H9 (cell line): ENCODE measurements at regions not wholly inside any gene's neighbourhood (a gene's known extent, or its start where the extent isn't known, plus 50 kb on each side); places are given as distances from the start of the nearest gene placed in this dataset.

ENCODE experiments used
- DNase-seq: peaks from one replicate; pipeline ENCODE4 v3.0.0-alpha.2; 2017
- H2AFZ ChIP-seq: one replicate; pipeline ENCODE4 v1.6.1; 2013; ENCODE audit warnings: mild to moderate bottlenecking, low read length, control low read depth, moderate library complexity
- H2AK5ac ChIP-seq: 2 replicates; pipeline ENCODE4 v1.6.1; 2013; ENCODE audit warnings: low read length, control low read depth, mixed read lengths; ENCODE audit not compliant: insufficient read length
- H2BK120ac ChIP-seq: one replicate; pipeline ENCODE4 v1.6.1; 2013; ENCODE audit warnings: low read depth, mild to moderate bottlenecking, low read length, control low read depth, inconsistent platforms; ENCODE audit not compliant: poor library complexity, severe bottlenecking
- H2BK12ac ChIP-seq: 2 replicates; pipeline ENCODE4 v1.6.1; 2013; ENCODE audit warnings: low read length, control low read depth, mixed read lengths, low read depth; ENCODE audit not compliant: insufficient read length
- H2BK15ac ChIP-seq: 2 replicates; pipeline ENCODE4 v1.6.1; 2013; ENCODE audit warnings: low read depth, low read length, control low read depth
- H2BK20ac ChIP-seq: one replicate; pipeline ENCODE4 v1.6.1; 2013; ENCODE audit warnings: low read depth, mild to moderate bottlenecking, low read length, control low read depth, inconsistent platforms; ENCODE audit not compliant: poor library complexity, severe bottlenecking
- H2BK5ac ChIP-seq: 2 replicates; pipeline ENCODE4 v1.6.1; 2013; ENCODE audit warnings: low read length, control low read depth, mixed read lengths; ENCODE audit not compliant: insufficient read length
- H3K14ac ChIP-seq: 2 replicates; pipeline ENCODE4 v1.6.1; 2013; ENCODE audit warnings: low read length, control low read depth; ENCODE audit not compliant: insufficient read depth
- H3K18ac ChIP-seq: 2 replicates; pipeline ENCODE4 v1.6.1; 2013; ENCODE audit warnings: low read depth, mild to moderate bottlenecking, mixed read lengths, low read length, control low read depth; ENCODE audit not compliant: insufficient read length
- H3K23ac ChIP-seq: 2 replicates; pipeline ENCODE4 v1.6.1; 2013; ENCODE audit warnings: low read length, control low read depth, mixed read lengths, low read depth; ENCODE audit not compliant: insufficient read length
- H3K23me2 ChIP-seq: 2 replicates; pipeline ENCODE4 v1.6.1; 2013; ENCODE audit warnings: low read depth, mild to moderate bottlenecking, mixed read lengths, low read length, control low read depth; ENCODE audit not compliant: insufficient read length, poor library complexity, severe bottlenecking
- H3K27ac ChIP-seq: 2 replicates; pipeline ENCODE4 v1.5.1; 2013; ENCODE audit warnings: low read length, control low read depth, mixed read lengths, low read depth; ENCODE audit not compliant: insufficient read length
- H3K27me3 ChIP-seq: 2 replicates; pipeline ENCODE4 v1.6.1; 2013; ENCODE audit warnings: low read length, control low read depth, inconsistent platforms; ENCODE audit not compliant: insufficient read depth
- H3K4ac ChIP-seq: 2 replicates; pipeline ENCODE4 v1.6.1; 2013; ENCODE audit warnings: low read depth, mild to moderate bottlenecking, control low read depth, inconsistent platforms, low read length, moderate library complexity
- H3K4me1 ChIP-seq: 2 replicates; pipeline ENCODE4 v1.6.1; 2013; ENCODE audit warnings: low read length, control low read depth, inconsistent platforms; ENCODE audit not compliant: insufficient read depth
- H3K4me2 ChIP-seq: 2 replicates; pipeline ENCODE4 v1.6.1; 2013; ENCODE audit warnings: low read length, control low read depth, mixed read lengths; ENCODE audit not compliant: insufficient read length, insufficient read depth
- H3K56ac ChIP-seq: 2 replicates; pipeline ENCODE4 v1.6.1; 2013; ENCODE audit warnings: low read depth, mild to moderate bottlenecking, mixed read lengths, low read length, control low read depth; ENCODE audit not compliant: insufficient read length
- H3K79me1 ChIP-seq: 2 replicates; pipeline ENCODE4 v1.6.1; 2013; ENCODE audit warnings: low read depth, mild to moderate bottlenecking, moderate library complexity, low read length, control low read depth, inconsistent platforms; ENCODE audit not compliant: insufficient read depth, poor library complexity, severe bottlenecking
- H3K79me2 ChIP-seq: 2 replicates; pipeline ENCODE4 v1.6.1; 2013; ENCODE audit warnings: low read length, control low read depth, inconsistent platforms; ENCODE audit not compliant: insufficient read depth
- H3K9ac ChIP-seq: 2 replicates; pipeline ENCODE4 v1.6.1; 2013; ENCODE audit warnings: low read length, control low read depth, mixed read lengths; ENCODE audit not compliant: insufficient read length; ENCODE audit errors: extremely low read depth
- H3K9me3 ChIP-seq: one replicate; pipeline ENCODE4 v1.6.1; 2013; ENCODE audit warnings: low read depth, low read length, inconsistent platforms; ENCODE audit not compliant: control insufficient read depth
- H3T11ph ChIP-seq: one replicate; pipeline ENCODE4 v1.6.1; 2013; ENCODE audit warnings: mild to moderate bottlenecking, low read length, control low read depth, inconsistent platforms
- H4K20me1 ChIP-seq: one replicate; pipeline ENCODE4 v1.6.1; 2013; ENCODE audit not compliant: control insufficient read depth, insufficient read length, insufficient read depth
- H4K5ac ChIP-seq: 2 replicates; pipeline ENCODE4 v1.6.1; 2013; ENCODE audit warnings: low read depth, mild to moderate bottlenecking, mixed read lengths, low read length, control low read depth; ENCODE audit not compliant: insufficient read length
- H4K8ac ChIP-seq: replicated peaks from 2 replicates; pipeline ENCODE4 v1.6.1; 2013; ENCODE audit warnings: low read length, control low read depth, mixed read lengths, low read depth; ENCODE audit not compliant: insufficient read length
- H4K91ac ChIP-seq: 2 replicates; pipeline ENCODE4 v1.6.1; 2013; ENCODE audit warnings: low read depth, mild to moderate bottlenecking, moderate library complexity, mixed read lengths, low read length, control low read depth; ENCODE audit not compliant: insufficient read length
- H3K27ac Mint-ChIP-seq, 3 experiments: 2 replicates in 2 of 3; 3 replicates in 1 of 3; pipeline ENCODE4 v1.8.0; 2020 to 2021; ENCODE audit warnings: mixed read lengths in 3 of 3, mild to moderate bottlenecking in 1 of 3, moderate library complexity in 1 of 3
- H3K27me3 Mint-ChIP-seq: 2 replicates; pipeline ENCODE4 v1.8.0; 2021; ENCODE audit warnings: low read depth, mild to moderate bottlenecking, moderate library complexity, mixed read lengths
- H3K36me3 Mint-ChIP-seq, 3 experiments: 2 replicates in 2 of 3; 3 replicates in 1 of 3; pipeline ENCODE4 v1.8.0; 2020 to 2021; ENCODE audit warnings: low read depth in 3 of 3, mixed read lengths in 3 of 3; ENCODE audit not compliant: insufficient read depth in 1 of 3
- H3K4me1 Mint-ChIP-seq, 2 experiments: 2 replicates each; pipeline ENCODE4 v1.8.0; 2020; ENCODE audit warnings: mixed read lengths in 2 of 2
- H3K4me3 Mint-ChIP-seq, 2 experiments: 2 replicates in 1 of 2; 3 replicates in 1 of 2; pipeline ENCODE4 v1.8.0; 2020 to 2021; ENCODE audit warnings: mild to moderate bottlenecking in 2 of 2, mixed read lengths in 2 of 2, moderate library complexity in 1 of 2
- H3K9me3 Mint-ChIP-seq, 2 experiments: 2 replicates in 1 of 2; 3 replicates in 1 of 2; pipeline ENCODE4 v1.8.0; 2020; ENCODE audit warnings: mild to moderate bottlenecking in 2 of 2, mixed read lengths in 2 of 2, moderate library complexity in 1 of 2
- CTCF ChIP-seq: fragments of 200-600 bp; sonication (generic); conservative IDR thresholded peaks from 3 replicates; pipeline ENCODE4 v1.8.0; 2021; ENCODE audit warnings: antibody characterized with exemption, mild to moderate bottlenecking
- WGBS: extraction: QIAGEN DNeasy Blood & Tissue Kit; methylation state at CpG from one replicate; pipeline ENCODE4 v1.1.7; 2013; ENCODE audit warnings: missing lambda C conversion rate, low lambda C conversion rate, mixed read lengths; ENCODE audit not compliant: insufficient read length; ENCODE audit errors: extremely low coverage; 5-methylcytosine and 5-hydroxymethylcytosine counted together

GRCh38 chr6:100300221-100300736, 164.4 kb downstream of the SIM1 start:
- Histone ChIP-seq H4K91ac (no peak overlapping the region), H3T11ph (no peak overlapping the region), H3K4me2 (no peak overlapping the region), H3K18ac (no peak overlapping the region), H3K9ac (no peak overlapping the region), H3K79me2 (no peaks in the 10 kb centered on the region), H3K9me3 (no peaks in the 10 kb centered on the region), H2BK15ac (no peak overlapping the region), H4K8ac (no peak overlapping the region), H2BK12ac (no peak overlapping the region), H2BK5ac (no peak overlapping the region), H3K4me1 (no peaks in the 10 kb centered on the region; the same call in 1 of the 2 replicates), H2AFZ (no peak overlapping the region), H3K14ac (no peak overlapping the region), H2AK5ac (no peak overlapping the region), H4K5ac (no peak overlapping the region), H3K79me1 (no peaks in the 10 kb centered on the region), H3K23ac (no peak overlapping the region), H3K56ac (no peak overlapping the region), H2BK120ac (no peak overlapping the region), H3K4ac (no peak overlapping the region), H3K23me2 (no peaks in the 10 kb centered on the region), H3K27ac (no peak overlapping the region), H4K20me1 (no peaks in the 10 kb centered on the region), H3K27me3 (no peaks in the 10 kb centered on the region), H2BK20ac (no peak overlapping the region)
- Mint-ChIP-seq H3K9me3 (no peaks in the 10 kb centered on the region), H3K36me3 (no peaks in the 10 kb centered on the region), H3K27ac (no peak overlapping the region), H3K4me3 (no peak overlapping the region), H3K27me3 (no peaks in the 10 kb centered on the region), H3K4me1 (peaks cover 12 to 20% of the 10 kb centered on the region in 2 experiments)
- no peak for DNase-seq
- TF ChIP-seq CTCF = no peak
- no CpG with 5 or more reads among the region's 3 CpGs for WGBS
